Activated CD8-positive, alpha-beta T cell treated with anti-CD3 and anti-CD28 coated beads for 36 hours (primary cell): ENCODE measurements at regions not wholly inside any gene's neighbourhood (a gene's known extent, or its start where the extent isn't known, plus 50 kb on each side); places are given as distances from the start of the nearest gene placed in this dataset.

ENCODE experiments used
- ATAC-seq: fragments of 200-7000 bp; cut with Tn5 transposase; one replicate; pipeline ENCODE4 v1.10.0; 2021; ENCODE audit warnings: mild to moderate bottlenecking, moderate library complexity
- CTCF ChIA-PET: fragments of 350-600 bp; sonication (Branson Sonifier 250); formaldehyde crosslinking; loops from one replicate; lab custom pipeline; 2021; ENCODE audit warnings: antibody characterized with exemption; lab: Charles Lee
- POLR2A ChIA-PET: fragments of 350-600 bp; sonication (Branson Sonifier 250); formaldehyde crosslinking; loops from one replicate; lab custom pipeline; 2021; ENCODE audit warnings: antibody characterized with exemption; lab: Charles Lee
- DNase-seq: peaks from one replicate; pipeline ENCODE4 v3.0.0-alpha.2; 2020
- H3K27ac Mint-ChIP-seq: one replicate; pipeline ENCODE4 v1.8.0; 2021; ENCODE audit warnings: mild to moderate bottlenecking, mixed read lengths
- H3K27me3 Mint-ChIP-seq: one replicate; pipeline ENCODE4 v1.8.0; 2021; ENCODE audit warnings: mixed read lengths
- H3K36me3 Mint-ChIP-seq: one replicate; pipeline ENCODE4 v1.8.0; 2021; ENCODE audit warnings: low read depth, mixed read lengths
- H3K4me1 Mint-ChIP-seq: one replicate; pipeline ENCODE4 v1.8.0; 2021; ENCODE audit warnings: low read depth, mixed read lengths
- H3K4me3 Mint-ChIP-seq: one replicate; pipeline ENCODE4 v1.8.0; 2021; ENCODE audit warnings: mild to moderate bottlenecking, moderate library complexity, mixed read lengths
- H3K9me3 Mint-ChIP-seq: one replicate; pipeline ENCODE4 v1.8.0; 2021; ENCODE audit warnings: mixed read lengths
- CTCF ChIP-seq: fragments of 200-600 bp; IDR thresholded peaks from one replicate; pipeline ENCODE4 v1.8.0; 2022; ENCODE audit warnings: antibody characterized with exemption, mild to moderate bottlenecking
- intact Hi-C: fragments of 100-400 bp; cut with micrococcal nuclease; formaldehyde crosslinking; loops from one replicate; pipeline ENCODE4 v1.10.0; 2022

- Mint-ChIP-seq H3K36me3 (no peaks in the 10 kb centered on the region), H3K4me3 (no peak overlapping the region), H3K9me3 (no peaks in the 10 kb centered on the region), H3K27me3 (no peaks in the 10 kb centered on the region), H3K27ac (no peak overlapping the region), H3K4me1 (no peaks in the 10 kb centered on the region)
- intact Hi-C loops = no loop called here
- DNase-seq (no peak), ATAC-seq (no peak)
- ChIA-PET POLR2A (no interaction called here), CTCF (interaction anchor here (0.6 kb wide), 1 partner anchor 707 kb away, joined by 3 read pairs; no protein-coding TSS in a partner anchor)
- TF ChIP-seq CTCF = no peak
Measured at GRCh38 chr7:112615701-112616100, 134.9 kb downstream of the LSMEM1 start.

GRCh38 chr7:112616295-112616694, 135.5 kb downstream of the LSMEM1 start:
- CTCF ChIA-PET = interaction anchor here (0.6 kb wide), 1 partner anchor 706 kb away, joined by 3 read pairs; no protein-coding TSS in a partner anchor
- no peak overlapping the region for H3K4me3 Mint-ChIP-seq
- H3K36me3 Mint-ChIP-seq = no peaks in the 10 kb centered on the region
- H3K9me3 Mint-ChIP-seq = no peaks in the 10 kb centered on the region
- POLR2A ChIA-PET = no interaction called here
- H3K27me3 Mint-ChIP-seq = no peaks in the 10 kb centered on the region
- ATAC-seq = no peak
- H3K4me1 Mint-ChIP-seq = no peaks in the 10 kb centered on the region
- TF ChIP-seq CTCF = no peak
- H3K27ac Mint-ChIP-seq = no peak overlapping the region
- intact Hi-C loops = no loop called here
- DNase-seq = no peak

- no peak for TF ChIP-seq CTCF
- Mint-ChIP-seq H3K27me3 (peaks cover 3% of the 10 kb centered on the region), H3K4me1 (no peaks in the 10 kb centered on the region), H3K27ac (no peak overlapping the region), H3K9me3 (no peaks in the 10 kb centered on the region), H3K4me3 (no peak overlapping the region), H3K36me3 (no peaks in the 10 kb centered on the region)
- intact Hi-C loops = no loop called here
- ChIA-PET POLR2A (no interaction called here), CTCF (no interaction called here)
- ATAC-seq (no peak), DNase-seq (no peak)
Measured at GRCh38 chr7:112619343-112619742, 138.6 kb downstream of the LSMEM1 start.

- ATAC-seq = no peak
- Mint-ChIP-seq H3K27me3 (peaks cover 4% of the 10 kb centered on the region), H3K36me3 (no peaks in the 10 kb centered on the region), H3K4me1 (no peaks in the 10 kb centered on the region), H3K9me3 (no peaks in the 10 kb centered on the region), H3K4me3 (no peak overlapping the region), H3K27ac (no peak overlapping the region)
- intact Hi-C loops = no loop called here
- ChIA-PET CTCF (no interaction called here), POLR2A (no interaction called here)
- no peak for TF ChIP-seq CTCF
- DNase-seq = no peak
Measured at GRCh38 chr7:112622159-112622715, 141.4 kb downstream of the LSMEM1 start.

- peaks cover 4% of the 10 kb centered on the region for H3K27me3 Mint-ChIP-seq
- intact Hi-C loops = no loop called here
- no peak for DNase-seq
- ChIA-PET POLR2A (no interaction called here), CTCF (no interaction called here)
- no peaks in the 10 kb centered on the region for H3K4me1 Mint-ChIP-seq
- H3K27ac Mint-ChIP-seq = no peak overlapping the region
- peaks cover 3% of the 10 kb centered on the region for H3K9me3 Mint-ChIP-seq
- TF ChIP-seq CTCF = no peak
- H3K36me3 Mint-ChIP-seq = no peaks in the 10 kb centered on the region
- no peak for ATAC-seq
- H3K4me3 Mint-ChIP-seq = no peak overlapping the region
Measured at GRCh38 chr7:112624416-112624815, 143.6 kb downstream of the LSMEM1 start.
